HG02798 (cell line): ENCODE measurements at regions not wholly inside any gene's neighbourhood (a gene's known extent, or its start where the extent isn't known, plus 50 kb on each side); places are given as distances from the start of the nearest gene placed in this dataset.
A peak's percentile ranks its signal among the peaks of the same experiment; 100 is the strongest.
"Not testable (repeated sequence)": the region's sequence is repeated elsewhere in the genome, so short reads cannot be mapped to it uniquely, and the experiment has no call there.

Experiments
- ATAC-seq: cut with Tn5 transposase; IDR thresholded peaks from one replicate; pipeline ENCODE4 v1.9.1; 2021; ENCODE audit warnings: mild to moderate bottlenecking; ENCODE audit not compliant: unreplicated experiment, poor library complexity

DNA sequence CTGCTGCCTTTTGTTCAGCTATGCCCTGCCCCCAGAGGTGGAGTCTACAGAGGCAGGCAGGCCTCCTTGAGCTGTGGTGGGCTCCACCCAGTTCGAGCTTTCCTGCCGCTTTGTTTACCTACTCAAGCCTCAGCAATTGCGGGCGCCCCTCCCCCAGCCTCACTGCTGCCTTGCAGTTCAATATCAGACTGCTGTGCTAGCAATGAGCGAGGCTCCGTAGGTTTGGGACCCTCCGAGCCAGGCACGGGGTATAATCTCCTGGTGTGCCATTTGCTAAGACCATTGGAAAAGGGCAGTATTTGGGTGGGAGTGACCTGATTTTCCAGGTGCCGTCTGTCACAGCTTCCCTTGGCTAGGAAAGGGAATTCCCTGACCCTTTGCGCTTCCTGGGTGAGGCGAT is 51.9 kb downstream of the DIPK2A start:
- ATAC-seq: not testable (repeated sequence)

DNA sequence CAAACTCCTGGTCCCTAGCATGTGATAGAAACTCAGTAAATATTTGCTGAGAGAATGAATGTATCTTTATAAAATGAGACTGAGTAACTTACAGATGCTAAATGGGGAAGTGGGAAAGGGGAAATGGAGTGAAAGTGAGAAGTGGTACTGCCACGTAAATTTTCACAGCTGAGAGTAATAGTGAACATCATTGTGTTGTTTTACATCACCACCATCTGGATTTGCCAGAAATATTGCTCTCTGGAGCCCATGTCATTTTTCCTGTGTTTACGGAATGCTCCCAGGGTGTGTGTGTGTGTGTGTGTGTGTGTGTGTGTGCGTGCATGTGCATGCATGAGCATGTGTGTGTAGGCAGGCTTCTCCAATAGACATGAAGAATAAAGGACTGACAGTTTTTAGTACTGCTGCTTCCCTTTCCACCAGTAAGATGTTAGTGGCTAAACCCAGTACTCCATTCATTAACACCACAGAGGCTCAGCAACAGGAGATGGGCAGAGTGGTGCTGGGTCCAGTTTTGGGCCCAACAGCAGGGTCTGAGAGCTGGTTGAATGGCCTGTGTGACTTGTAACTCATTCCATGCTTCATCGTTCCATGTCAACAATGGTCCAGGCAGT is 57.3 kb downstream of the DIPK2A start:
- ATAC-seq: peak; percentile 89

GRCh38 chr3:144029769-144030168 is 58.1 kb downstream of the DIPK2A start:
- ATAC-seq: no peak

- ATAC-seq: no peak
Measured at GRCh38 chr3:144031938-144032337, 60.3 kb downstream of the DIPK2A start.

- peak; percentile 82 for ATAC-seq
Measured at GRCh38 chr3:144032531-144033239, 61.1 kb downstream of the DIPK2A start.

DNA sequence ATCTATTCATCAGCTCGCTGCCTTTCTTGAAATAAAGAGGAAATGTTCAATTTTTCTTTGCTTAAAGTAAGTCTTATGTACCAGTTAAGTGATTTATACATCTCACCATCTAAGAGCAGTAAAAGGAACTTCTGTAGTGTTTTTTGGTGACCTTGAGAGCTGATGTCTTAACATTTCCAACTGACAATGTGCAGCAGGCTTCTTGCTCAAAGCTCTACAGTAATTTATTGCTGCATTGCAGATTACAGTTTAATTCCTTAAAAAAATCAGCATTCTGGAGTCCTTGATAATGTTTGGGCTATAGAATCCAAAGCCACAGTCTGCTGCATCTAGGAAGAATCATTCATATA is 61.6 kb downstream of the DIPK2A start:
- ATAC-seq: no peak

- ATAC-seq: no peak
Measured at GRCh38 chr3:144033863-144034262, 62.2 kb downstream of the DIPK2A start.

GRCh38 chr3:144034715-144035290 is 63.2 kb downstream of the DIPK2A start:
- no peak for ATAC-seq

- no peak for ATAC-seq
Measured at GRCh38 chr3:144036498-144036897, 64.9 kb downstream of the DIPK2A start.

GRCh38 chr3:144039661-144040060 is 68.0 kb downstream of the DIPK2A start:
- ATAC-seq: peak; percentile 41

GRCh38 chr3:144041960-144042556 is 70.4 kb downstream of the DIPK2A start:
- ATAC-seq: no peak

- no peak for ATAC-seq
Measured at GRCh38 chr3:144045766-144046165, 74.1 kb downstream of the DIPK2A start.

DNA sequence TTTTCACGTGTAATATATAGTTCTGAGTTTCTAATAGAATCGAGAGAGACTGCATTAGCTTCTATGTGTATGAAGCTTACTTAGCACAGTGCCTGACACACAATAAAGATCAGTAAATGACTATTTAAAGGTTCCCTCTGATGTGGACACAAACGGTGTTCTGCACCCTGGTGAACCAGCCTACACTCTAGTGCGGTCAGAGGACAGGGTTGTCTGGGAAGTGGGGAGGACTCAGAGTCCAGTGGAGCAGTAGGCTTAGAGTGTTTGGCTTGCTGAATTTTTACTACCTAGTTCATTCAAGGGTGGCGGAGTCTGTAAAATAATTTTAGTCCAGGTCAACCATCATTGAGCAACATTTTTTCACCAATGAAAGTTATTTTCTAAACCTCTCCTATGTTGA is 77.8 kb downstream of the DIPK2A start:
- ATAC-seq: no peak

GRCh38 chr3:144051211-144051610 is 79.6 kb downstream of the DIPK2A start:
- no peak for ATAC-seq

DNA sequence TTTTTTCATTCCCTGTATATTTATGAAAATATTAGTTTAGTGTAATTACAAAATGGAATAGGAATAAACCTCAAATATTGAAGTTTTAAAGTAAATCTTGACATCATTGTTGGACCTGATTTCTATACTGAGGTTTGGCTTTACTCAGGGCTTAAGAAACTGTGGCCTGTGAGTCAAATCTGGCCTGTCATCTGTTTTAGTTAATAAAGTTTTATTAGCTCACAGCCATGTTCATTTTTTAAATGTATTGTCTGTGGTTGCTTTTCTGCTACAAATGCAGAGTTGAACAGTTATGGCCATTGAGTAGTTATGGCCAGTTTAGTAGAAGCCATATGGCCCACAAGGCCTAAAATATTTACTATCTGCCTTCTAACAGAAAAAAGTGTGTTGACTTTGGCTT is 80.7 kb downstream of the DIPK2A start:
- no peak for ATAC-seq

DNA sequence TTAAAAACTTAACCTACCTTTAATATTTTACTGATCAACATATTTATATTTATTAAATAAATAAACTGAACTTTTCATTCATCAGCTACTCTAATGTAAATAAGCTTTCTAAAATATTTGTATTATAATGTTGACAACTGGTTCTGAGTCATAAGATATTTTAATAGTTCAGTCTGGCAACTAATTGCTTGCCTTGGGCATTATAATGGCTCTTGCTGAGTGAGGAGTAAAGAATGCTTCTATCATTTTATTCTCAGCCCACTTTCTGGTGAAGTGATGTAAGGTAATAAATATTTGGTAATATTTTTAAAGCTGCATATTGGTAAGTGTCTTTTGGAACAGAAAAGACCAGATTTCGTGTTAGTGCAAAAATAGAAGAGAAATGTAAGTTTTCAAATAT is 81.5 kb downstream of the DIPK2A start:
- no peak for ATAC-seq

- no peak for ATAC-seq
Measured at GRCh38 chr3:144054766-144055165, 83.1 kb downstream of the DIPK2A start.

DNA sequence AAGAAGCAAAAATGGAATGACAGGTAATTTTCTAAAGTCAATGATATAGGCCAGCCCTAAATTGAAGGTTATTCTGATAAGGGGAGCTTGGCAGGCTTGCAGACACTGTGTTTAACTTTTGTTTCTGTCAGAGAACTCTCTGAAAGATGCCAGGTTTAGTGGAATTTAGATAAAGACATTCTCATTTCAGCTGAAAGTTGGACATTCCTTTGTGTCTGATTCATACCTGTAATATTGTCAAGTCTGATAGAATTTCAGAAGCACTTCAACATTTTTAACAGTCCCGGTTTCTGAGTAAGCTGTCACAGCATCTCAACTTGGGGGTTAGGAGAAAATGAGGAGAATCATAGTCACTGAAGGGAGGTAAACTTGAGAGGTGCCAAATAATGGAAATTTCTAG is 84.0 kb downstream of the DIPK2A start:
- ATAC-seq: no peak

GRCh38 chr3:144058713-144059112 is 87.1 kb downstream of the DIPK2A start:
- peak; percentile 65 for ATAC-seq

DNA sequence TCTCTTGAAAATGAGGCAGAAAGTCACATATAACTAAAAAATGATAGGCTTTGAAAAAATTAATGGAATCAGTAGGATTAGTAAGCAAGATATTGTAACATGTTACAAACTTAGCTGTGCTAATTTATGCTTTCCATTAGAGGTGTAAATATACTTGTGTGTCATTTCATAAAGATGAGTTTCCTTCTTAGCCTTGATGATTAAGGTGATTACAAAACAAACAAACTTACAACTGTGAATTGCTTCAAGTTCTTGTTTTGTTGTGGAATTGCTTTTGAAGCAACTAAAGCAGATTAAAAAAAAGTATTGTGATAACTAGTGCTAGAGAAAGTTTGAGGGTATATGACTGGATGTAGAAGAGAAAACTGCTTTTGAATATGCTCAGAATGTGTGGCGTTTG is 87.9 kb downstream of the DIPK2A start:
- ATAC-seq: no peak

DNA sequence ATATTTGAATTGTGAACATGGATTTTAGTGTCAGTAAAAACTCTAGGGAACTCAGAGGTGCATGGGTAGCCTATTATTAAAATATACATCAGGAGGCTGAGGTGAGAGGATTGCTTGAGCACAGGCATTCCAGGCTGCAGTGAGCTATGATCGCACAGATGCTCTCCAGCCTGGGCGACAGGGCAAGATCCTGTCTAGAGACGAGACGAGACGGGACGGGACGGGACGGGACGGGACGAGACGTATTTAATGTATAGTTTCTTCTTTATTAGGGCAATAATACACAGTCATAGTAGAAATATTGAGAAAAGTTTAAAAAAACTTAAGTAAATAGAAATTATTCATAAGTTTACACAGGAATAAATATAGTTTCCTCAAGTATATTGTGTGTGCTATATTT is 89.3 kb downstream of the DIPK2A start:
- no peak for ATAC-seq

GRCh38 chr3:144063306-144063705 is 91.7 kb downstream of the DIPK2A start:
- ATAC-seq: no peak
